CD4-positive, alpha-beta T cell treated with Interleukin-6 at 100 ng/mL for 8 hours (primary cell): ENCODE measurements at regions not wholly inside any gene's neighbourhood (a gene's known extent, or its start where the extent isn't known, plus 50 kb on each side); places are given as distances from the start of the nearest gene placed in this dataset.

Experiments used
- DNase-seq: peaks from one replicate; pipeline ENCODE4 v3.0.0-alpha.2; 2020; ENCODE audit warnings: mixed read lengths, low spot score

DNA sequence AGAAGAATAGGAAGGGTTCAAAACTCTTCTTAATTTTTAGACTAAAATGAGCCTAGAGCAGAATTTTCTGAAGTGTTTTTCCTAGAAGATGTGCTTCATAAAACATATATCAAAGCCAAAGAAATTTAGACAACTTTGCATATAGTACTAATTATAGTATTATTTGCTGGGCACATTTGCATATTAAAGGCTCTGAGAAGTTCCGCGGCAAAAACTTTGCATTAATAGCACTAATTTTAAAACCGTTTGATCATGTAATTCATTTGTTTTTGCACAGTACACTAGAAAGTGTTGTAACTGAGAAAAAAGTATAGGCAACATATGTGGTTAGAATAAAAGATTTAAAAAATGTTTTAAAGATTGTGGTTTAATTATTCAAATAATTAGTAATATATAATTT lies 412.0 kb upstream of the NR2F2 start:
- no peak for DNase-seq

DNA sequence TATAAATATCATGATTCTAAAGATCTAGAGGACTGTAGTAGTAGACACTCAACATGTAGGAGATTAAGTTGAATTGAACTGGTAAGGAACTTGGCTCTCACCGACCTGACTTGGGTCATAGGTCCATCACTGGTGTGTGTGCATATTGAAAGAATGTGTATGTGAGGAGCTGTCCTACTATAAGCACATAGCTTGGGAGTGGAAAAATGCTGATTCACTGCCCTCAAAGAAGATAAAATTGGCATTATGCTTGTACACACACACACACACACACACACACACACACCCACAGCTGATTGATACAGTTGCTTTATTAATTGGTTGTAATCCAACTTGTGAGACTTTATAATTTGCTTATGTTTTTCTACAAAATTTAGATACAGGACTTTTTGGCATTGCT lies 411.0 kb upstream of the NR2F2 start:
- DNase-seq, result no peak

- no peak for DNase-seq
Measured at GRCh38 chr15:95921404-95921803, 409.1 kb upstream of the NR2F2 start.

DNA sequence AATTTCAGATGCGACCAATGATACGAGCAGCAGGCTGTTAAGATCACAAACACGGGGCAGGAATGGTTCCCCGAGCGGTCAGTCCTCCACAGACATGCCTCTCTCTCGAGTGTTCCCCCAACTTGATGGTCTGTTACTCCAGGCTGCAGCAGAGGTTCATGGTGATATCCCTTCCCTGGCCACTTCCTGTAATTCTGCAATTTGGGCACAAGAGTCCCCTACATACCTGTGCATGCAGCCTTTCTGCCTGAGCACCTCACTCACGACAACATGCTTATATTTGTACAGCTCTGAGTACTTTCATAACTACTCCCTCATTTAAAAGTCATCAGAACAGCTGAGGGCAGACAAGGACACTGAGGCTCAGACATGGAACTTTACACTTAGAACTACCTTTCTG lies 408.1 kb upstream of the NR2F2 start:
- no peak for DNase-seq

DNA sequence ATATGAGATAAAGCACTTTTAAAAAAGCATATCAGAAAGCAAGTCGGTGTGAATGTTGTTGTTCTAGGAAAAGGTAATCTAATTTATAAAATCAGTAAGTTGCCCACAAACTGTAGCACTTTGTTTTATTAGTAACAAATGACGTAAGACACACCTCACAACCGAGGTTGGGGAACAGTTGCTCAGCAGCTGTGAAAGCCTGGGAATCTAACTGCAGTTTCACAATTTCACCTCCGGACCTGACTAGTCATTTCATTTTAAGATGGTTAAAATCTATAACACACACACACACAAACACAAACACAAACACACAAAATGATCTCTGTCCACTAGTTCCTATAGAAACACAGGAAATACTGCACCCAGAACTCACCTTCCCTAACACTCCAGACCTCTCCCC lies 406.7 kb upstream of the NR2F2 start:
- DNase-seq, result no peak

DNA sequence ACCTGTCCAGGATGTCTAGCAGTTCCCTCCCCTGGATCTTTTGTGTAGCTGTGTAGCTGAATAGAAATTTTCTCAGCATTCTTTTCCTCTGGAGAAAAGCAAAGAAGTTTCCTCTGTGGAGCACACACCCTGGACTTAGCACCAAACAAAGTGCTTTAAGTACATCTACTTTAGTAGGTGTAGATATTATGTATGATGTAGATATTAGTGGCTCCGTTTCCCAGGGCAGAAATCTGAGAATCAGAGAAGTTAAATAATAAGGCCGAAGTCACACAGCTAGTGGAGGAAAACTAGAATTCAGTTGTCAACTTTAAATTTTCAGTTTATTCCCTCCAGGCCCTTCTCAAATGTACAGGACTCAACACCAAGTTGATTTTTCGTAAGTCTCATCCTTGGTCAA lies 401.7 kb upstream of the NR2F2 start:
- DNase-seq, result no peak

DNA sequence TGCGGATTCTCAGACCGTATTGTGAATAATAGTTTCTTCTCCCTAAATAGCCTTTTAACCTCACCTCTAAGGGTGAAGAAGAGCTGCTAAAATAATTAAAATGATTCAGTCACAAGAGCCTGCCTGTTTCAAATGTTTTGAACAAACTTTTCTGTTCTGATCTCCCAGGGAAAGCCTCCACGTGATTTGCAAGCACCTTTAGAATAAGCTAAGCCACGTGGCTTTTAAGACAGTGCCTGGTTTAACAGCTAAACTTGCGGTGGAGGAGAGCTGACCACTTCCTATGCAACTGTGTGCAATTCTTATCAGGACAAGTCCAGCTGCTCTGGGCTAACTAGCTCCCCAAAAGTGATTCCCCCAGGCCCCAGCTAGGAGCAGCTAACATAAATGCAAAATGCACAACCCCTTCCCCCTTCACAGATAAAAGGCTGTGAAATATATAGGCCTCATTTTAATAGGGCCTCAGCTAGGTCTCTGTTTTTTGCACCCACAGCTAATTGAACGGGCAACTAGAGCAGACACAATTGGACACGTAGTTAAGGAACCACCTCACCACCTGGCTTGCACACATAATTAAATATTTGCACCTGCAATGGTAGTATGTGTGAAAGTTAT lies 401.2 kb upstream of the NR2F2 start:
- no peak for DNase-seq

DNA sequence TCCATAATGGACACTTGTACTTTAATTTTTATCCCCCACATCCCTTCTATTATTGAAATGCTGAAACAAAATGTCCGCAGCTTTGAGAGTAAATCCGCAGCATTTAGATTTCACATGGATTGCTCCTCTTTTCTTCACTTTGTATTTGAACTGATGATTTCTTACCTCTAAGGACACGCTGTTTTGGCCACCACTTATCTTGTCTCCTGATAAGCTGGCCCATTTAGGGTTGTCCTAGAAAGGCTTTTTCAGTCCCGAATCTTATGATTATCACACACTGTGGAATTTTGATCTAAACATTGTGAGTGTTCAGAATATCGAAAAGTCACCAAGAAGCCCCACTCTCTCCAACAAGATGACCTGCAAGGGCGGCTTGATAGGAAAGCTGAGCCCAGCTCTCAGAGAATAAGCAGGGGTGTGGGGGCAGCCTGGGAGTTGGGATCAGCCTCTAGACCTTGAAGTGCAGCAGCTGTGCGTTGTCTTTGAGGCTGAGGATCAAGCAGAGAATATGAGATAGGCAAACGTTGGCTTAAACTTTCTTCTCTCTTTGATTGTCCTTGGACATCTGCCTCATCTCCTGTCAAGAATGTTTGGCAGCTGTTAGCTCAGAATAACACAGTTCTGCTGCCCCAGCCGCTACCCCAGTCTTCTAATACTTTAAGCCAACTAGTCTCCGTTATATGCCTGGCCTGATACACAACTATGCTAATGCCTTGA lies 399.7 kb upstream of the NR2F2 start:
- DNase-seq, result no peak

GRCh38 chr15:95931619-95932018 lies 398.9 kb upstream of the NR2F2 start:
- no peak for DNase-seq

GRCh38 chr15:95932141-95932540 lies 398.4 kb upstream of the NR2F2 start:
- DNase-seq, result no peak

DNA sequence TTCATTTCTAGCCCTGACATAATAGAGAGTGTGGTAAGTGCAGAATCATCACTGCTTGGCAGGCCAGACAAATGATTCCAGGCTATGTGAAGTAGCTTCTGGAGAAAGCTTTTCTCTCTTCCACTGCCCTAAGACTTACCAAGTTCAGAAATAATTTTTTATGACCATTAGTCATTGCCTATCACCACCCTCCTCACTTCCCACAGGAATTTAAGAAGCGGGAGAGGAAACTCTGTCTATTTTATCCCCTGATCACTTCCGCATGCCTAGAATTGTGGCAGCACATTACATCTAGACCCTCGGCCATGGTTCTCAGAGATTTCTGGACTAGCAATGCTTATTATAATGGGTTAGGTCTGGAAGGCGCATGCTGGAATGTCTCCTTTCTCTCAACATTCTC lies 397.8 kb upstream of the NR2F2 start:
- no peak for DNase-seq

GRCh38 chr15:95935852-95936251 lies 394.6 kb upstream of the NR2F2 start:
- DNase-seq, result no peak

DNA sequence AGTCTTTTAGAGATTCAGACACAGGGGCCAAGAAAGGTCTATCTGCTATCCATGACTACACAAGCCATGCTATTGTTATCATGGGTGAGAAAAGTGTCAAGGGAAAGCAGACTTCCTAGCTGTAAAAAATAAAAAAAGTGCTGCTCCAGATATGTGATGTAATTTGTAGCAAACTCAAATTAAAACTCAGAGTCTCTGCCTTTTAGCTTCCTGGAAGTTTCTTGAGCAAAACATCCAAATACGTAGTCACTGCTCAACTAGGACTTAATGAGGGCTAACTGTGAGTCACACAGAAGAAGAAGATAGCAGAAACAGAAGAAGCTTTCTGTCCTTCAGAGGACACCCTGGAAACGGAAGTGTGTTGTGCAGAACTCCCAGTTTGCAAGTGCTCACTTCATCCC lies 393.4 kb upstream of the NR2F2 start:
- DNase-seq, result no peak

DNA sequence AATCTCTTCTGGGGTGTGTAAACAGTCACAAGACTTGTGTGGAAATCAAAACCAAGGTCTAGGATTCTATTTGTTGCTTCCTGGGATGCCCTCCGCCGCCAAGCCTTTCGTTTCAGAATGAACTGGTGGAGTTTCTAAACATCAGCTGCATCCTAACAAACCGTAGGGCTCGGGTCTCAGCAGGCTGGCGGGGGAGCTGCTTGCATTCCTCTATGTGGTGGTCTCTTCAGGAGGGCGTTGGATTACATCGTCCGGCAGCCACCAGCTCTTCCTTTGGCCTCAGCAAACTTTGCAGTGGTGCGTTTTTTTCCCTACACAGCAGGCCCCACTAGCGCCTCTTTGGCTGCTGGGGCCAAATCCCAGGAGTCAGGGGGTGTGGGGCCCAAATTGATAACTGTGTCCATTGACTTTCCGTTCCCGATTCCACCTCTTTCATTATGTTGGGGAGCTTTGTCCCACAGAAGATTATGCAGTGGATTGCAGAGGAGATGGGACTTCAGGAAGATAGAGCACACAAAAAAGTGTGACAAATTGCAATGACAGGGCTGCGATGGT lies 390.0 kb upstream of the NR2F2 start:
- no peak for DNase-seq

DNA sequence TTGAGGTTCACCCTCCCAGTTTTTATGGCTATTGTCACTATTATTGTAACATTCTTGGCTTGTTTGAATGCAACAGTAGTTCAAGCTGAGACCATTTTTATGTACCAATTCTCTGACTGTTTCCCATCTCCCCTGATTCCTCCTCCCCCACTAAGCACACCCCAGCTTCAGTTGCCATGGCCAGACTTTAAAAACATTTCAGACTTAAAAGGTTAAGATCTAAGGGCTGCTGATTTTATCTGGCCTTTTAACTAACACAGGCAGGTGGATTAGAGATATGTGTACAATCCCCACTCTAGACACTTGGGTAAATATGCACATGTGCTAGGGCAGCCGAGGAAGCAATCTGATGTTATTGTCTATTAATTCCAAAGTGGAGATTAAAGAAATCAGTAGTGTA lies 386.3 kb upstream of the NR2F2 start:
- no peak for DNase-seq

DNA sequence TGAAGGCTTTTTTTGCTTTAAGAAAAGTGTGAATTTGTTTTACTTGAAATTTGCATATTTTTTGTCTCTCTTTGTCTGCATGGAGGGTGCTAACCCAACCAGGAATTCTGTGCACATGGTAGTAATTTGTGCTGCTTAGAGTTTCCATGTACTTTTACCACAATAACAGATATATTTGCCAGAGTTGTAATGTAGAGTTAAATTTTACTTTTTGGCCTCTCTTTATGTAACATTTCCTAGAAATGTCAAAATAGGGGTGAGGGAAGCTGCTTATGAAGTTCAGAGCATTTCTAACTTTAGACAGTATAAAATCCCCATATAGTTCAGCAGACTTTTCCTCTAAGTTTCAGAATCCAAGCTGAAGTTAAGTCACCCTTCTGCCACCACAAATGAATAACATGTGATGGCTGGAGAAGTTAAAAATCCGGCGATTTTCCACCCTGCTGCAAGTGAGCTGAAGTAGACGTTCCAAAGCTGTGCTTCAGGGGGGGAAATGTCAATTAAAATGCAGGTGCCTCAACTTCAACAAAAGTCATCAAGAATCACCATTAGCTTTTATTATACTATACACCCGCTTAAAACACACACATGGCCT lies 385.7 kb upstream of the NR2F2 start:
- no peak for DNase-seq

GRCh38 chr15:95946241-95946640 lies 384.3 kb upstream of the NR2F2 start:
- no peak for DNase-seq

- no peak for DNase-seq
Measured at GRCh38 chr15:95946926-95947325, 383.6 kb upstream of the NR2F2 start.

DNA sequence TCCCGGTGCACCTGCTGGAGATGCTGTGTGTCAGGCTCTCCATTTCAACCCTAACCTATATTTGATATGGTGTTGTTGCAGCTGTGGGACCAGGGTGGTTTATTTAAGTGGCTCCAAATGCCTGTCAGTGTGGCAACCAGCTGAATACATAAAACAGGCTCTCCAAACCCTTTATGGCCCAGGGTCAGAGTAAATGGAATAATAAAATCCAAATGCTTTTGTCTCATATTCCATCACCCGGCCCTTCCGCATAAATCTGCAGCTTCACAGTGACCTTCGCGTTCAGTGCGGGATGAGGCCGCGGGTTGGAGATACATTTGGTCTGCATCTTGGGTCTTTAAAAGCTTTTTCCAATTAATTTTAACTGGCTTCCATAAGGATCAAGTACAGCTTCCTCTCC lies 382.1 kb upstream of the NR2F2 start:
- DNase-seq, result no peak

DNA sequence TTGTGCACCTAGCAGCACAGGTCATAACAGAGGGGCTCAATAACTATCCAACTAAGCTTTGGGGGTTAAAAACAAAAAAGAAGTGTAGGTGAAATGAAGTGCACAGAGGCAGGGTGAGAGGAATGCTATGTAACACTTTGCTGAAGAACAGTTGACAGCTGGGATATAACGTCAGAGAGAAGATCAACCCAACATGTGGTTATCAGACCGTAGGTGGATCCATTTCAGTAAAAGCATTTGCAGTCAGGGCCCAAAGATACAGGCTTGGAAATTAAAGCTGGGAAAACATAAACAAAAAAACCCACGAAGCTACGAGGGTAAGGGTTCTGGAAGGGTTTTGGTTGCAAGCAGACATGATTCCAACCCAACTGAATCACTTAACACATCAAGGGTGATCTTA lies 377.5 kb upstream of the NR2F2 start:
- DNase-seq, result no peak

GRCh38 chr15:95957861-95958260 lies 372.6 kb upstream of the NR2F2 start:
- DNase-seq, result no peak

GRCh38 chr15:95958382-95958781 lies 372.1 kb upstream of the NR2F2 start:
- DNase-seq, result no peak

GRCh38 chr15:95968856-95969255 lies 361.6 kb upstream of the NR2F2 start:
- no peak for DNase-seq

- DNase-seq, result no peak
Measured at GRCh38 chr15:95970326-95970725, 360.2 kb upstream of the NR2F2 start.
